H9 (cell line): ENCODE measurements at regions not wholly inside any gene's neighbourhood (a gene's known extent, or its start where the extent isn't known, plus 50 kb on each side); places are given as distances from the start of the nearest gene placed in this dataset.

Experiments
- DNase-seq: peaks from one replicate; pipeline ENCODE4 v3.0.0-alpha.2; 2017
- H2AFZ ChIP-seq: one replicate; pipeline ENCODE4 v1.6.1; 2013; ENCODE audit warnings: mild to moderate bottlenecking, low read length, control low read depth, moderate library complexity
- H2AK5ac ChIP-seq: 2 replicates; pipeline ENCODE4 v1.6.1; 2013; ENCODE audit warnings: low read length, control low read depth, mixed read lengths; ENCODE audit not compliant: insufficient read length
- H2BK120ac ChIP-seq: one replicate; pipeline ENCODE4 v1.6.1; 2013; ENCODE audit warnings: low read depth, mild to moderate bottlenecking, low read length, control low read depth, inconsistent platforms; ENCODE audit not compliant: poor library complexity, severe bottlenecking
- H2BK12ac ChIP-seq: 2 replicates; pipeline ENCODE4 v1.6.1; 2013; ENCODE audit warnings: low read length, control low read depth, mixed read lengths, low read depth; ENCODE audit not compliant: insufficient read length
- H2BK15ac ChIP-seq: 2 replicates; pipeline ENCODE4 v1.6.1; 2013; ENCODE audit warnings: low read depth, low read length, control low read depth
- H2BK20ac ChIP-seq: one replicate; pipeline ENCODE4 v1.6.1; 2013; ENCODE audit warnings: low read depth, mild to moderate bottlenecking, low read length, control low read depth, inconsistent platforms; ENCODE audit not compliant: poor library complexity, severe bottlenecking
- H2BK5ac ChIP-seq: 2 replicates; pipeline ENCODE4 v1.6.1; 2013; ENCODE audit warnings: low read length, control low read depth, mixed read lengths; ENCODE audit not compliant: insufficient read length
- H3K14ac ChIP-seq: 2 replicates; pipeline ENCODE4 v1.6.1; 2013; ENCODE audit warnings: low read length, control low read depth; ENCODE audit not compliant: insufficient read depth
- H3K18ac ChIP-seq: 2 replicates; pipeline ENCODE4 v1.6.1; 2013; ENCODE audit warnings: low read depth, mild to moderate bottlenecking, mixed read lengths, low read length, control low read depth; ENCODE audit not compliant: insufficient read length
- H3K23ac ChIP-seq: 2 replicates; pipeline ENCODE4 v1.6.1; 2013; ENCODE audit warnings: low read length, control low read depth, mixed read lengths, low read depth; ENCODE audit not compliant: insufficient read length
- H3K23me2 ChIP-seq: 2 replicates; pipeline ENCODE4 v1.6.1; 2013; ENCODE audit warnings: low read depth, mild to moderate bottlenecking, mixed read lengths, low read length, control low read depth; ENCODE audit not compliant: insufficient read length, poor library complexity, severe bottlenecking
- H3K27ac ChIP-seq: 2 replicates; pipeline ENCODE4 v1.5.1; 2013; ENCODE audit warnings: low read length, control low read depth, mixed read lengths, low read depth; ENCODE audit not compliant: insufficient read length
- H3K27me3 ChIP-seq: 2 replicates; pipeline ENCODE4 v1.6.1; 2013; ENCODE audit warnings: low read length, control low read depth, inconsistent platforms; ENCODE audit not compliant: insufficient read depth
- H3K4ac ChIP-seq: 2 replicates; pipeline ENCODE4 v1.6.1; 2013; ENCODE audit warnings: low read depth, mild to moderate bottlenecking, control low read depth, inconsistent platforms, low read length, moderate library complexity
- H3K4me1 ChIP-seq: 2 replicates; pipeline ENCODE4 v1.6.1; 2013; ENCODE audit warnings: low read length, control low read depth, inconsistent platforms; ENCODE audit not compliant: insufficient read depth
- H3K4me2 ChIP-seq: 2 replicates; pipeline ENCODE4 v1.6.1; 2013; ENCODE audit warnings: low read length, control low read depth, mixed read lengths; ENCODE audit not compliant: insufficient read length, insufficient read depth
- H3K56ac ChIP-seq: 2 replicates; pipeline ENCODE4 v1.6.1; 2013; ENCODE audit warnings: low read depth, mild to moderate bottlenecking, mixed read lengths, low read length, control low read depth; ENCODE audit not compliant: insufficient read length
- H3K79me1 ChIP-seq: 2 replicates; pipeline ENCODE4 v1.6.1; 2013; ENCODE audit warnings: low read depth, mild to moderate bottlenecking, moderate library complexity, low read length, control low read depth, inconsistent platforms; ENCODE audit not compliant: insufficient read depth, poor library complexity, severe bottlenecking
- H3K79me2 ChIP-seq: 2 replicates; pipeline ENCODE4 v1.6.1; 2013; ENCODE audit warnings: low read length, control low read depth, inconsistent platforms; ENCODE audit not compliant: insufficient read depth
- H3K9ac ChIP-seq: 2 replicates; pipeline ENCODE4 v1.6.1; 2013; ENCODE audit warnings: low read length, control low read depth, mixed read lengths; ENCODE audit not compliant: insufficient read length; ENCODE audit errors: extremely low read depth
- H3K9me3 ChIP-seq: one replicate; pipeline ENCODE4 v1.6.1; 2013; ENCODE audit warnings: low read depth, low read length, inconsistent platforms; ENCODE audit not compliant: control insufficient read depth
- H3T11ph ChIP-seq: one replicate; pipeline ENCODE4 v1.6.1; 2013; ENCODE audit warnings: mild to moderate bottlenecking, low read length, control low read depth, inconsistent platforms
- H4K20me1 ChIP-seq: one replicate; pipeline ENCODE4 v1.6.1; 2013; ENCODE audit not compliant: control insufficient read depth, insufficient read length, insufficient read depth
- H4K5ac ChIP-seq: 2 replicates; pipeline ENCODE4 v1.6.1; 2013; ENCODE audit warnings: low read depth, mild to moderate bottlenecking, mixed read lengths, low read length, control low read depth; ENCODE audit not compliant: insufficient read length
- H4K8ac ChIP-seq: replicated peaks from 2 replicates; pipeline ENCODE4 v1.6.1; 2013; ENCODE audit warnings: low read length, control low read depth, mixed read lengths, low read depth; ENCODE audit not compliant: insufficient read length
- H4K91ac ChIP-seq: 2 replicates; pipeline ENCODE4 v1.6.1; 2013; ENCODE audit warnings: low read depth, mild to moderate bottlenecking, moderate library complexity, mixed read lengths, low read length, control low read depth; ENCODE audit not compliant: insufficient read length
- H3K27ac Mint-ChIP-seq, 3 experiments: 2 replicates in 2 of 3; 3 replicates in 1 of 3; pipeline ENCODE4 v1.8.0; 2020 to 2021; ENCODE audit warnings: mixed read lengths in 3 of 3, mild to moderate bottlenecking in 1 of 3, moderate library complexity in 1 of 3
- H3K27me3 Mint-ChIP-seq: 2 replicates; pipeline ENCODE4 v1.8.0; 2021; ENCODE audit warnings: low read depth, mild to moderate bottlenecking, moderate library complexity, mixed read lengths
- H3K36me3 Mint-ChIP-seq, 3 experiments: 2 replicates in 2 of 3; 3 replicates in 1 of 3; pipeline ENCODE4 v1.8.0; 2020 to 2021; ENCODE audit warnings: low read depth in 3 of 3, mixed read lengths in 3 of 3; ENCODE audit not compliant: insufficient read depth in 1 of 3
- H3K4me1 Mint-ChIP-seq, 2 experiments: 2 replicates each; pipeline ENCODE4 v1.8.0; 2020; ENCODE audit warnings: mixed read lengths in 2 of 2
- H3K4me3 Mint-ChIP-seq, 2 experiments: 2 replicates in 1 of 2; 3 replicates in 1 of 2; pipeline ENCODE4 v1.8.0; 2020 to 2021; ENCODE audit warnings: mild to moderate bottlenecking in 2 of 2, mixed read lengths in 2 of 2, moderate library complexity in 1 of 2
- H3K9me3 Mint-ChIP-seq, 2 experiments: 2 replicates in 1 of 2; 3 replicates in 1 of 2; pipeline ENCODE4 v1.8.0; 2020; ENCODE audit warnings: mild to moderate bottlenecking in 2 of 2, mixed read lengths in 2 of 2, moderate library complexity in 1 of 2
- CTCF ChIP-seq: fragments of 200-600 bp; sonication (generic); conservative IDR thresholded peaks from 3 replicates; pipeline ENCODE4 v1.8.0; 2021; ENCODE audit warnings: antibody characterized with exemption, mild to moderate bottlenecking
- WGBS: extraction: QIAGEN DNeasy Blood & Tissue Kit; methylation state at CpG from one replicate; pipeline ENCODE4 v1.1.7; 2013; ENCODE audit warnings: missing lambda C conversion rate, low lambda C conversion rate, mixed read lengths; ENCODE audit not compliant: insufficient read length; ENCODE audit errors: extremely low coverage; 5-methylcytosine and 5-hydroxymethylcytosine counted together

GRCh38 chr5:159864885-159865691 lies 51.2 kb upstream of the ADRA1B start:
- TF ChIP-seq CTCF, result no peak
- no peaks in the 10 kb centered on the region for H3K9me3 Mint-ChIP-seq
- Histone ChIP-seq H3K27ac (no peak overlapping the region), H2BK120ac (no peak overlapping the region), H2BK5ac (no peak overlapping the region), H4K20me1 (no peaks in the 10 kb centered on the region), H2BK15ac (no peak overlapping the region), H2BK12ac (no peak overlapping the region), H3K23ac (no peak overlapping the region), H2AFZ (no peak overlapping the region), H3K4ac (no peak overlapping the region), H3K23me2 (no peaks in the 10 kb centered on the region), H3K56ac (no peak overlapping the region), H4K8ac (no peak overlapping the region), H2BK20ac (no peak overlapping the region), H3K4me2 (no peak overlapping the region), H4K5ac (no peak overlapping the region), H2AK5ac (no peak overlapping the region), H3K27me3 (no peaks in the 10 kb centered on the region), H3K9ac (no peak overlapping the region), H3K18ac (no peak overlapping the region), H3K79me1 (no peaks in the 10 kb centered on the region), H3K79me2 (no peaks in the 10 kb centered on the region), H3K14ac (no peak overlapping the region), H4K91ac (no peak overlapping the region), H3K9me3 (no peaks in the 10 kb centered on the region), H3T11ph (no peak overlapping the region), H3K4me1 (no peaks in the 10 kb centered on the region)
- DNase-seq, result no peak
- no peak overlapping the region for H3K27ac Mint-ChIP-seq
- H3K4me1 Mint-ChIP-seq, result no peaks in the 10 kb centered on the region
- no peak overlapping the region for H3K4me3 Mint-ChIP-seq
- H3K27me3 Mint-ChIP-seq, result peaks cover 16% of the 10 kb centered on the region
- WGBS, result no CpG with 5 or more reads among the region's 13 CpGs
- no peaks in the 10 kb centered on the region for H3K36me3 Mint-ChIP-seq
